GM20000 (cell line): ENCODE measurements at regions not wholly inside any gene's neighbourhood (a gene's known extent, or its start where the extent isn't known, plus 50 kb on each side); places are given as distances from the start of the nearest gene placed in this dataset.

Experiments
- DNase-seq: peaks from one replicate; pipeline ENCODE4 v3.0.0; 2012; ENCODE audit warnings: low spot score
- TF ChIP-seq, protein P1 (sequence below): IDR thresholded peaks from 2 replicates; pipeline ENCODE4 v1.5.1; 2012; ENCODE audit warnings: mild to moderate bottlenecking, control low read depth; ENCODE audit errors: extremely low read depth, missing control alignments

DNA sequence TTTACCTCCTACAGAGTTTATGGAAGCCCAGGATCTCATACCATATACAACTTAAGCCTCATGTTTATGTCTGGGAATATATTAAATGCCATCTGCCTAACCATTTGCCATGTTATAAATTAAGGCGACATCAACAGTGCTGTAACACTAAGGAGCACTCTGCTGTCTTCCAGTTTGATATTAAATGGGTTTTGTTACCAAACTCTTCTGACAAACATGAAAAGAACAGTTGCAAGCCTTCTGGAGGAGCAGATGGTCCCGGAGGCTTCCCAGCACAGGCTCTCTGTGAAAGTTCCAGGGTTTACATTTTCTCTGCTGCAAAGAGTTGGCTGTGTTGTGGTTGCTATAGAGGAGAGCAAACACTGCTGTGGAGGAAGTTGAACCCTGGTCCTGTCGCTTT, 545.3 kb upstream of the SALL1 start:
- DNase-seq = no peak
- TF ChIP-seq, protein P1, sequence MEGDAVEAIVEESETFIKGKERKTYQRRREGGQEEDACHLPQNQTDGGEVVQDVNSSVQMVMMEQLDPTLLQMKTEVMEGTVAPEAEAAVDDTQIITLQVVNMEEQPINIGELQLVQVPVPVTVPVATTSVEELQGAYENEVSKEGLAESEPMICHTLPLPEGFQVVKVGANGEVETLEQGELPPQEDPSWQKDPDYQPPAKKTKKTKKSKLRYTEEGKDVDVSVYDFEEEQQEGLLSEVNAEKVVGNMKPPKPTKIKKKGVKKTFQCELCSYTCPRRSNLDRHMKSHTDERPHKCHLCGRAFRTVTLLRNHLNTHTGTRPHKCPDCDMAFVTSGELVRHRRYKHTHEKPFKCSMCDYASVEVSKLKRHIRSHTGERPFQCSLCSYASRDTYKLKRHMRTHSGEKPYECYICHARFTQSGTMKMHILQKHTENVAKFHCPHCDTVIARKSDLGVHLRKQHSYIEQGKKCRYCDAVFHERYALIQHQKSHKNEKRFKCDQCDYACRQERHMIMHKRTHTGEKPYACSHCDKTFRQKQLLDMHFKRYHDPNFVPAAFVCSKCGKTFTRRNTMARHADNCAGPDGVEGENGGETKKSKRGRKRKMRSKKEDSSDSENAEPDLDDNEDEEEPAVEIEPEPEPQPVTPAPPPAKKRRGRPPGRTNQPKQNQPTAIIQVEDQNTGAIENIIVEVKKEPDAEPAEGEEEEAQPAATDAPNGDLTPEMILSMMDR = no peak

DNA sequence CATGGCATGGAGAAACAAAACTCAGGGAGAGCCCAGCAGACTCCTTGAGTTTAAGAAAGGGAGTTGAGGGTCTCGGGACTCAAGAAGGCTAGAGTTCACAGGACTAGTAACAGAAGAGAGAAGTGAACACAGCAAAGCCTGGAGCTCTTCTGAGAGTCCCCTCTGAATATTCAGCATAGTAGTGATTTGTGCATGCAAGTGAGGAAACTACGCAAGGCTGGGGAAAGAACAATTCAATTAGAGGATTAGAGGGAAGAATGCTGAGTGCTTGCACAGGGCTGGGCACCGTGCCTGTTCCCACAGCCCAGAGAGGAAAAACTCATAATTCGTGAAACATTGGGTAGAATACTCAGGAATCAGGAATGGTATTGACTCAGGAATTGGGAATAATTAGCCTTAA, 540.0 kb upstream of the SALL1 start:
- DNase-seq = no peak

DNA sequence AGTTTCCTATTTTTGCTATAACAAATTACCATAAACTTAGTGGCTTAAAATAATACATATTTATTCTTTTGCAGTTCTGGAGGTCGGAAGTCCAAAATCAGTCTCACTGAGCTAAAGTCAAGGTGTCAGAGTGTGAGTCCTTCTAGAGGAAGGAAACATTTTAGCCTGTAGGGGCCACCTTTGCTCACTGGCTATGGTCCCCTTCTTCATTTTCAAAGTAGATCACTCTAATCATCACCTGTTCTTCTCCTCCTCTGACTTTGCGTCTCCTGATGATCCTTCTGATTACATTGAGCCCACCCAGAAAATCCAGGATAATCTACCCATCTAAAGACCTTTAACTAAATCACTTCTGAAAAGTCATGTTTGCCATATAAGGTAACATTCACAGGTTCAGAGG, 534.4 kb upstream of the SALL1 start:
- no peak for DNase-seq
- TF ChIP-seq, protein P1 = no peak

More for the DNA sequence above, 540.0 kb upstream of the SALL1 start:
- TF ChIP-seq, protein P1 = no peak

DNA sequence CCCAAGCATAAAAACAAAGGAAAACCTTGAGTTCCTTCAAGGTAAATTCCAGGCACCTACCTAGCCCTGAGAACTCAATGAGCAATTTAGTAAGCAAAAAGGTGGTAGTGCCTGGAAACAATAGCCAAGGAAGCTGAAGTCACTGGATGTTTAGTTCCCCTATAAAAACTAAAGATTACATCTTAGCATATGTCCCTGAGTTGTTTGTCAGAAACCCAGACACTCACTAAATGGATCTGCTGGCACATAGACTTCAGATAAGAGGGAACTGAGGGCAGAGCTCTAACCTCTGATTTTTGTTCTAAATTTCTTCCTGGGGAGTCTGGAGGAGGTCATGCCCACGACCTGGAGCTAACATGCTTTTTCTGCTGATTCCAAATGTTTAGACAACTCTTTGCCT, 532.8 kb upstream of the SALL1 start:
- TF ChIP-seq, protein P1 = no peak
- DNase-seq = no peak

DNA sequence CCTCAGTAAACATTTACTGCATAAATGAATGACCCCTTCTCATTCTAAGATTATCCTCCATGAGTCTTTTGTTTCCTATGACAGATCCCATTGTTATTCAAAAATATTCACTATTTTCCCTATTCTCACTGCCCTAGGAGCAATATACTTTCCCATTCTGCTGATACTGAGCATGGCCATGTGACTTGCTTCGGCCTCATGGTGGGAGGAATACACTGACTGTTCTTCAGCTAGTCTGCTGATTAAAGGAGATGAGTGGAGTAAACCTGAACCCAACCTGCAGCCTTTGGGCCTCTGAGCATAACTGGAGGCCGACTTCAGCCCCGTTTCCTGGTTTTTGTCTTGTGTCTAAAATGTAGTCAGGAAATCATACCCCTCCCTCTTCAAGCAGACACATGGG, 531.8 kb upstream of the SALL1 start:
- DNase-seq = no peak
- TF ChIP-seq, protein P1 = no peak

DNA sequence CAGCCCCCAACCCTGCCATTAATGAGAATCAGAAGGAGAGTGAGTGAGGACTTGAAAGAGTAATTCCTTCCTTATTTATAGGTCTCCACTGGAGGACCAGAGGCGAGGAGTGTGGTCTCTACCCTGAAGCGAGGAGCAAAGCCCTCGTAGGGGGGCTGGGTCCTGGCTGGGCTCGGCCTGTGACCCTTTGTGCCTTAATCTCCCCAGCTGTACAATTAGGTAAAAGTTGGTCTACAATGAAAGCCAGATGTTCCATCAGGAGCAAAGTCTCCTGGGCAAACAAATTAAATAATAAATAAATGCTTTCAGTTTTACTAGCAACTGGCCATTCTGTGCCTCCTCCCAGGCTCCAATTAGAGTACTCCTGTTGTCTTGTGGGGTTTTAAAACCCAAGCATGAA, 523.5 kb upstream of the SALL1 start:
- DNase-seq = no peak
- TF ChIP-seq, protein P1 = no peak

DNA sequence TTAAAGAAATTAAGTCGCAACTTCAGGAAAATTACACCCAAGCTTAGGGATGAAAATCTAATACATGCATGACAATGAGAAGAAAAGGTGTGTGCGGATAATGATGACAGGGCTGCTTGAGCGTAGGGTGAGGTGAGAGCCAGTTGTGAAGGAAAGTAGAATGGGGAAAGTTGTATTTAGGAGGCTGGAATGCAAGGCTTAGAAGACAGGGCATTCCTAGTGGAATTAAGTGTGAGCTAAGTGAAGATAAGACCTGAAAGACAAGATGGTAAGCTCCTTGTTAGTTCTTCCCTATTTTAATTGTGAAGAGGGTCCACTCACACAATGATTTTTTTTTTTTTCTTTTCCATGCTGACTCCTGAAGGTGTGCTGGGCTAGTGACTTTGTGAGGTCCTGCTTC, 519.5 kb upstream of the SALL1 start:
- TF ChIP-seq, protein P1 = no peak
- no peak for DNase-seq
